GM13976 (cell line): ENCODE measurements at regions not wholly inside any gene's neighbourhood (a gene's known extent, or its start where the extent isn't known, plus 50 kb on each side); places are given as distances from the start of the nearest gene placed in this dataset.

ENCODE experiments used
- DNase-seq: peaks from one replicate; pipeline ENCODE4 v3.0.0; 2012; ENCODE audit warnings: low spot score
- in situ Hi-C: fragments of 300-500 bp; cut with MboI; formaldehyde crosslinking; loops from one replicate; pipeline ENCODE4 v1.12.0; 2022; ENCODE audit warnings: low sequenced_read_pairs, mixed read lengths, inconsistent platforms; ENCODE audit not compliant: unreplicated experiment
- TF ChIP-seq, protein P1 (sequence below): IDR thresholded peaks from 2 replicates; pipeline ENCODE4 v1.5.1; 2012; ENCODE audit warnings: borderline replicate concordance, mild to moderate bottlenecking; ENCODE audit not compliant: insufficient read depth; ENCODE audit errors: extremely low read depth, missing control alignments, control extremely low read depth

DNA sequence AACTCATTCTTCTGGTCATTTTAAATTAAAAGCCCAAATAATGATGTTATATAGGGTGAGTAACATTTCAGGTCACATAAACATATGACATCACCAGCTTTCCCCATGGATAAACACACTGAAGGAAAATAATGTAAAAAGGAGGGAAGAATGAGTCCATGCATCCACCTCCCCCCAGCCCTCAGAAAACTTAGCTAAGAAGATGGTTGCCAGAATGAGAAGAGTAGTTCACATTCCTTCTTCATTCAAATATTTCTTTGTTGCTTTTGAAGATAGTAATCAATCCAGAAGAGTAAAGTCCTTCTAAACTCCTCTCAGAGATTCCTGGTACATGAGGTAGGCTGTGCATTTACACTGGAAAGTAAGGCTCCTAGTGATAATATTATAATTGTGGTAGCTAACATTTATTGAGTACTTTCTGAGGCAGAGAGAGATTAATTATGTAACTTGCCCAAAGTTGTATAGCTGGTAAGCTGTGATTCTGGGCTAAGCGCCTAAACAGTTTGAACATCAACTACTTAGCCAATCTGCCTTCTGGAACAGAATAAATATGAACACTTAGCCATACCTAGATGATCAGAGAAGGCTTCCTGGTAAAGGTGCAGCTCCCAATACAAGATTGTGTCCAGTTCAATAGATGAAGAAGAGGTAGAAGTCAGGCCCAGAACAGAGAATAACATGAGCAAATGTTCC is 256.7 kb upstream of the FN1 start:
- TF ChIP-seq, protein P1, sequence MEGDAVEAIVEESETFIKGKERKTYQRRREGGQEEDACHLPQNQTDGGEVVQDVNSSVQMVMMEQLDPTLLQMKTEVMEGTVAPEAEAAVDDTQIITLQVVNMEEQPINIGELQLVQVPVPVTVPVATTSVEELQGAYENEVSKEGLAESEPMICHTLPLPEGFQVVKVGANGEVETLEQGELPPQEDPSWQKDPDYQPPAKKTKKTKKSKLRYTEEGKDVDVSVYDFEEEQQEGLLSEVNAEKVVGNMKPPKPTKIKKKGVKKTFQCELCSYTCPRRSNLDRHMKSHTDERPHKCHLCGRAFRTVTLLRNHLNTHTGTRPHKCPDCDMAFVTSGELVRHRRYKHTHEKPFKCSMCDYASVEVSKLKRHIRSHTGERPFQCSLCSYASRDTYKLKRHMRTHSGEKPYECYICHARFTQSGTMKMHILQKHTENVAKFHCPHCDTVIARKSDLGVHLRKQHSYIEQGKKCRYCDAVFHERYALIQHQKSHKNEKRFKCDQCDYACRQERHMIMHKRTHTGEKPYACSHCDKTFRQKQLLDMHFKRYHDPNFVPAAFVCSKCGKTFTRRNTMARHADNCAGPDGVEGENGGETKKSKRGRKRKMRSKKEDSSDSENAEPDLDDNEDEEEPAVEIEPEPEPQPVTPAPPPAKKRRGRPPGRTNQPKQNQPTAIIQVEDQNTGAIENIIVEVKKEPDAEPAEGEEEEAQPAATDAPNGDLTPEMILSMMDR = no peak
- in situ Hi-C loops = no loop called here
- DNase-seq = no peak

DNA sequence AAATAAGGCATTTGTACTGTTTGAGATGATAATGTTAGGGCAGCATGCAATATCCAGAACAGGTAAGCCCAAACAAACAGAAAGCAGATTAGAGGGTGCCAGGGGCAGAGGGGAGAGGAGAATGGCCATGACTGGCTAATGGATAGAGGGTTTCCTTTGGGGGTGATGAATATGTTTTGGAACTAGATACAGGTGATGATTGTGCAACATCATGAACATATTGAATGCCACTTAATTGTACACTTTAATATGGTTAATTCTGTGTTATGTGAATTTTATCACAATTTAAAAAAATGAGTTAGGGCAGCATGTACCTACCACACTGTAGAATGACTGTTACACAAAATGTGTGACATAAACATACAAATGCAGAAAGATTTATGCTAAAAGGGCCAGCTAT is 255.5 kb upstream of the FN1 start:
- in situ Hi-C loops = no loop called here
- TF ChIP-seq, protein P1 = no peak

DNA sequence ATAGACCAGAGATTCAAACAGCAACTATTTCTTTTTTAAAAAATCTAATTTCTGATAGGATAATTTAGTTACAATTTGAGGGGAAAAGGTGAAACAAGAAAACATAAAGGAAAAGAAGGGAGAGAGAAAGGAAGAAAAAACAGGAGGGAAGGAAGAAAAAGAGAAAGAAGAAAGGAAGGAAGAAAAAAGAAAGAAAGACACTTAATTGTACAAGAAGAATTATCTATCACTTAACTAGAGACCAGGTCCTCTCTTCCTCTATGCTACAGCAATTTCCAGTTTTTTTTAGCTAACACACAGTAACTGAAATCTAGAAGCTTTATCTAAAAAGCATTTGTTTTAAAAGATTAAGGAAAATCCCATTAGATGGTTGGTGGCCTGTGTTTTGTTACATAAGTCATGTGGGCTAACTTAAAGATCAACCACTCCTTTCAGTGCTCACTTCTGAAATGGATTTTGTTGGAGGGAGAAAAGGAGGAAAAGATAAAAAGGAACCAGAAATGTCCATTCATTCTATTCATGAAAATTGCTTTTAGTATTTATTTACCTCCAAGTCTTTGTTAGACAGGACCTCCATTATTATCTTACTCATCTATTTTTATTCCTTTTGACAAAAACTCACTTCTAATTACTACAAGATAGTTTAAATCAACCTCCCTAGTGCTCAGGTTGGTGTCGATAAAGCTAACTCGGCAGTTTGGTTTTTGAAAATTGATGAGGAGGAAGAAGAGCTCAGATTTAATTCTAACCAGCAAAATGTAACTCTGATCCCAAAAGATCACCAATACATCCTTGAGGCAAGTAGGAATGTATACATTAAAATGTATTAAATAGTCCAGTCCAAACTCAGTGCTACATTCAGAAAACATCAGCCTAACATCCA is 251.5 kb upstream of the FN1 start:
- DNase-seq = no peak

More for the DNA sequence above, 255.5 kb upstream of the FN1 start:
- DNase-seq = no peak

DNA sequence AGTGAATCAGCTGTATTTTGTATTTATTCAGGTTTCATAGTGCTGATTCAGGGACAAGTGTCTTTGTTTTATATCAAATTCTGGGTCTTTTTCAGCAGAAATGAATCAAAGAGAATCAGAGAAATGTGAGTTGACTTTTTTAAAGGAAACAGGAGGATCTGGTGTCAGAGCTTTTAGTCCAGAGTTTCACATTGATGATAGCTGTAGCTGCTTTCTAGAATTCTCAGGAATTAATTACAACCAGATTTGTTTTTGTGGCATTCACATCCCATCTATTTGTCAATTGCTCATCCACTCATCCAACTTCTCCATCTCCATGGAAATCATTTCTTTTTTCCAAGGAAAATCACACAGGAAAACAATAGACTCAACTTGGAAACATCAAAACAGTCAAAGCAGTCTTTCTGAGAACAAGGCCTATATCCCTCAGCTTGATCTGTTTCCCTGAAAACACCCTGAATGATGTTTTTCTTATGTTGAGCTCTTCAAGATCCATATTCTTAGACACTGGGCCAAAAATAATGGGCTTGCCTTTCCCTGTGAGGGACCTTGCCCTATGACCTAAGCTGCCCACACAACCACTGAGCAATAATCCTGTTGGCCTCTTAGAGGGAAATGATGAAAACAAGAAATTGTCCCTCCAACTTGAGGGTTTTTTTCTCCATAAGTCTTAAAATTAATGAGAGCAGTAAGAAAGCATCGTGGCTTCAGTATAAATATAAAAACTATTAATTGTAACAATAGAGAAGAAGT is 249.5 kb upstream of the FN1 start:
- in situ Hi-C loops = no loop called here
- TF ChIP-seq, protein P1 = no peak
- no peak for DNase-seq

More for the DNA sequence above, 251.5 kb upstream of the FN1 start:
- in situ Hi-C loops = no loop called here
- TF ChIP-seq, protein P1 = no peak

DNA sequence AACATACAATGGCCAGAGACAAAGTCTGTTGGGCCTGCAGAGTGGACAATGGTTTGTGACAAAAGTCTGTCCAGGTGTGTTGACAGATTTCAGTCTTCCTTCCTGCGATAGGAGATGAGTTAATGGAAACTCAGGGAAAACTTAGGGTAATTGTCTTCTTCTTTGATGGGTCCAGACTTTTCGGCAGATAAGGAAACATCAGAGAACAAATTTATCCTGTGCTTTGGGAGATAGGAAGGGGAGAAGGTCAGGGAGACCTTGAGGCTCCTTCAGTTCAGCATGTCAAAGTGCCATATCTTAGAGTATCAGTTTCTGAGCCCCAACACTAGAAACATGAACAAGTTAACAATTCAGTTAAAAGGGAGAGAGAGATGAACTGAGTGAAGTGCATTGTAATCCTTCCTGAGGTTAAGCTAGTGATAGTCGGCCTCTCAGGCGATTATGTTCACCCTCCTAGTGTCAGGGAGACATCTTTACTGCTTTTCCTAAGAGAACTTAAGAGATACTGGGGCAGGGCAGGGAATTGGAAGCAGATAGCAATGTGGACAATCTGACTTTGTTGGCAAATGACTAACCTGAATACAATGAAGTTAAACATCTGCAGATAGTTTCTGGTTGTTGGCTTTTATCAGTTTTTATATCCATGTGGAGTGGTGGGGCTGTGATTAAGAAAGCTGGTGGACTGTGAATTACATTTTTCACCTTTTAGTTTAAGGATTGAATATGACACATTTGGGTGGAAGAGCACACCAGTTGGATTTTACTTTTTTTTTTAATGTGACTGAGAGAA is 248.8 kb upstream of the FN1 start:
- DNase-seq = no peak
- TF ChIP-seq, protein P1 = no peak
- in situ Hi-C loops = no loop called here
